ENCODE measurements at regions not wholly inside any gene's neighbourhood (a gene's known extent, or its start where the extent isn't known, plus 50 kb on each side); places are given as distances from the start of the nearest gene placed in this dataset.
A peak's percentile ranks its signal among the peaks of the same experiment; 100 is the strongest.

DNA sequence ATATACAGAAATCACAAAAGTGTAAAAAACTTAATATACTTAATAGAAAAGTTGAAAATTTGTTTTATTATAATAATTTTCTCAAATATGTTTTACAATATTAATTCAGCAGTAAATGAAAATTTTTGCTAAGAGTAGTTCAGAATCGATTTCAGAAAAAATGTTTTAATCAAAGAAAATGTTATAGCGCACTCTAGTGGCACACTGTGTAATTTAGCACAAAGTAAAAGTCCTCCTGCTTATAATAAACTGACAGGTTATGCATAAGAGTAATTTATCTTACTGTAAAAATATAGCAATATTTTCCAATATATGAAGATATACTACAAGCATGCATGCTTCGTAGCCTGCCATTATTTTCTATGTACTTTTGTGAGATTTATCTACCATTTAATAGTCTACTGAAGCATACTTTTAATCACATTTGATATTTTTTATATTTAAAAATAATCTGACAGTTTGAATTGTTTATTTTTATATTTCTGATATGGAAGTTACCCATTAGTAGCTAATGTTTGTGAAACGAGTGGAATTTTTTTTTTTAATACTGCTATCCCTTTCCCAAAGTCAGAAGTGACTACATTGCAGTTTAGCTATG is 217.9 kb upstream of the KLHL4 start:
- in situ Hi-C loops (cut with MboI): loop anchor here (25.0 kb wide), 1 partner anchor 1687 kb away; no protein-coding TSS in a partner anchor
- intact Hi-C loops (cut with micrococcal nuclease; ENCODE audit: unreplicated experiment): loop anchor here (2.0 kb wide), 1 partner anchor 493 kb away; no protein-coding TSS in a partner anchor

More for the DNA sequence above, 217.9 kb upstream of the KLHL4 start:
- H3K4me2 ChIP-seq (ENCODE audit: control insufficient read depth, insufficient read depth): no peak overlapping the region
- no peak overlapping the region for H3K27ac ChIP-seq (ENCODE audit: control insufficient read depth, insufficient read depth)
- no peak for FAIRE-seq
- peak; percentile 37; the same call in 1 of the 2 replicates for TF ChIP-seq SMC3 (IDR thresholded peaks at IDR 0.05; ENCODE audit: borderline replicate concordance, low read length)
- TF ChIP-seq, protein P1, sequence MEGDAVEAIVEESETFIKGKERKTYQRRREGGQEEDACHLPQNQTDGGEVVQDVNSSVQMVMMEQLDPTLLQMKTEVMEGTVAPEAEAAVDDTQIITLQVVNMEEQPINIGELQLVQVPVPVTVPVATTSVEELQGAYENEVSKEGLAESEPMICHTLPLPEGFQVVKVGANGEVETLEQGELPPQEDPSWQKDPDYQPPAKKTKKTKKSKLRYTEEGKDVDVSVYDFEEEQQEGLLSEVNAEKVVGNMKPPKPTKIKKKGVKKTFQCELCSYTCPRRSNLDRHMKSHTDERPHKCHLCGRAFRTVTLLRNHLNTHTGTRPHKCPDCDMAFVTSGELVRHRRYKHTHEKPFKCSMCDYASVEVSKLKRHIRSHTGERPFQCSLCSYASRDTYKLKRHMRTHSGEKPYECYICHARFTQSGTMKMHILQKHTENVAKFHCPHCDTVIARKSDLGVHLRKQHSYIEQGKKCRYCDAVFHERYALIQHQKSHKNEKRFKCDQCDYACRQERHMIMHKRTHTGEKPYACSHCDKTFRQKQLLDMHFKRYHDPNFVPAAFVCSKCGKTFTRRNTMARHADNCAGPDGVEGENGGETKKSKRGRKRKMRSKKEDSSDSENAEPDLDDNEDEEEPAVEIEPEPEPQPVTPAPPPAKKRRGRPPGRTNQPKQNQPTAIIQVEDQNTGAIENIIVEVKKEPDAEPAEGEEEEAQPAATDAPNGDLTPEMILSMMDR (IDR thresholded peaks at IDR 0.05 in 2 of 3, conservative IDR thresholded peaks at IDR 0.05 in 1 of 3; ENCODE audit: control insufficient read depth in 2 of 3, extremely low read depth in 1 of 3, insufficient read depth in 1 of 3, low read depth in 3 of 3, low read length in 3 of 3): peak; percentile 43 to 57 (median 49); a peak in 4 of 6 replicates
- TF ChIP-seq, protein P2, sequence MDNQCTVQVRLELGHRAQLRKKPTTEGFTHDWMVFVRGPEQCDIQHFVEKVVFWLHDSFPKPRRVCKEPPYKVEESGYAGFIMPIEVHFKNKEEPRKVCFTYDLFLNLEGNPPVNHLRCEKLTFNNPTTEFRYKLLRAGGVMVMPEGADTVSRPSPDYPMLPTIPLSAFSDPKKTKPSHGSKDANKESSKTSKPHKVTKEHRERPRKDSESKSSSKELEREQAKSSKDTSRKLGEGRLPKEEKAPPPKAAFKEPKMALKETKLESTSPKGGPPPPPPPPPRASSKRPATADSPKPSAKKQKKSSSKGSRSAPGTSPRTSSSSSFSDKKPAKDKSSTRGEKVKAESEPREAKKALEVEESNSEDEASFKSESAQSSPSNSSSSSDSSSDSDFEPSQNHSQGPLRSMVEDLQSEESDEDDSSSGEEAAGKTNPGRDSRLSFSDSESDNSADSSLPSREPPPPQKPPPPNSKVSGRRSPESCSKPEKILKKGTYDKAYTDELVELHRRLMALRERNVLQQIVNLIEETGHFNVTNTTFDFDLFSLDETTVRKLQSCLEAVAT (IDR thresholded peaks at IDR 0.05): no peak
- TF ChIP-seq RAD21 (IDR thresholded peaks at IDR 0.05; ENCODE audit: insufficient read depth, low read depth, low read length): peak; percentile 57
- RAD21 ChIA-PET (ENCODE audit: unreplicated experiment): interaction anchor here (0.7 to 1.5 kb wide), 2 partner anchors 493 to 546 kb away, joined by 3 read pairs; no protein-coding TSS in a partner anchor
- H3K36me3 ChIP-seq (ENCODE audit: control insufficient read depth in 2 of 2, insufficient read depth in 2 of 2, low read length in 1 of 2): no peaks in the 10 kb centered on the region
- POLR2A ChIA-PET: no interaction called here
- no peaks in the 10 kb centered on the region for H4K20me1 ChIP-seq (ENCODE audit: control insufficient read depth, insufficient read depth)
- WGBS (ENCODE audit: insufficient coverage, insufficient replicate concordance, low lambda C conversion rate, missing lambda C conversion rate): 1% methylated on average over 4 of the region's 4 CpGs
- no peak for ATAC-seq
- BruUV-seq (replicated peaks): no TSS peak
- H3K9ac ChIP-seq (ENCODE audit: control insufficient read depth, insufficient read depth, low read length): no peak overlapping the region
- H3K4me3 ChIP-seq: no peak overlapping the region
- SMC1A ChIA-PET (ENCODE audit: uncharacterized antibody, unreplicated experiment): interaction anchor here (2.0 kb wide), 1 partner anchor 492 kb away, joined by 5 read pairs; no protein-coding TSS in a partner anchor
- H2AFZ ChIP-seq (ENCODE audit: control insufficient read depth, low read depth, low read length): no peak overlapping the region
- no peaks in the 10 kb centered on the region for H3K9me3 ChIP-seq (replicated peaks; ENCODE audit: control insufficient read depth, insufficient read depth, low read length)
- no peaks in the 10 kb centered on the region for H3K4me1 ChIP-seq (ENCODE audit: control insufficient read depth, insufficient read depth, low read length)
- H3K79me2 ChIP-seq (ENCODE audit: control insufficient read depth, insufficient read depth, low read length): no peaks in the 10 kb centered on the region
- no peak for DNase-seq (ENCODE audit: low read depth, low spot score)
- CTCF ChIA-PET: interaction anchor here (0.6 to 1.0 kb wide), 5 partner anchors 15 to 1168 kb away, joined by 3 to 4 read pairs (median 3); no protein-coding TSS in a partner anchor
- no peaks in the 10 kb centered on the region for H3K27me3 ChIP-seq (replicated peaks in 1 of 2; ENCODE audit: control insufficient read depth in 2 of 2, insufficient read depth in 2 of 2, low read length in 1 of 2)

Data from GM12878 (cell line).